Tibial nerve (tissue), 4 donors: ENCODE measurements at regions not wholly inside any gene's neighbourhood (a gene's known extent, or its start where the extent isn't known, plus 50 kb on each side); places are given as distances from the start of the nearest gene placed in this dataset.

Experiments used
- DNase-seq, 2 donors: peaks; one replicate each; pipeline ENCODE4 v3.0.0-alpha.2; 2019; ENCODE audit warnings: low spot score in 2 of 2
- H3K27ac ChIP-seq, 4 donors: fragments of 200-600 bp; sonication (generic) in 3 of 4; one replicate each; pipeline ENCODE4 v1.5.1; 2017 to 2019; ENCODE audit warnings: mild to moderate bottlenecking in 1 of 4
- H3K27me3 ChIP-seq, 2 donors: fragments of 200-600 bp; sonication (generic) in 1 of 2; one replicate each; pipeline versions ENCODE4 v1.5.1 to v1.6.0; 2017 to 2019
- H3K36me3 ChIP-seq, 3 donors: fragments of 200-600 bp; sonication (generic); one replicate each; pipeline ENCODE4 v1.5.1; 2018 to 2019
- H3K4me1 ChIP-seq, 4 donors: fragments of 200-600 bp; sonication (generic) in 3 of 4; one replicate each; pipeline ENCODE4 v1.5.1; 2017 to 2019
- H3K4me3 ChIP-seq, 4 donors: fragments of 200-600 bp; sonication (generic) in 3 of 4; one replicate each; pipeline ENCODE4 v1.5.1; 2017 to 2019; ENCODE audit warnings: mild to moderate bottlenecking in 1 of 4, moderate library complexity in 1 of 4
- H3K9me3 ChIP-seq, 4 donors: fragments of 200-600 bp; sonication (generic) in 3 of 4; one replicate each; pipeline ENCODE4 v1.5.1; 2017 to 2019
- CTCF ChIP-seq, 5 experiments: fragments of 200-600 bp in 3 of 5; fragments of 450-650 bp in 2 of 5; sonication (generic) in 3 of 5; IDR thresholded peaks; one replicate each; pipeline ENCODE4 v1.5.1; 2016 to 2019; ENCODE audit warnings: antibody characterized with exemption in 5 of 5, mild to moderate bottlenecking in 3 of 5, moderate library complexity in 2 of 5
- EP300 ChIP-seq, 2 donors: sonication (generic); formaldehyde crosslinking; IDR thresholded peaks; one replicate each; pipeline ENCODE4 v1.6.1; 2017; ENCODE audit warnings: antibody characterized with exemption in 2 of 2, mild to moderate bottlenecking in 1 of 2
- POLR2A ChIP-seq, 2 donors: fragments of 450-650 bp; IDR thresholded peaks; one replicate each; pipeline ENCODE4 v1.6.1; 2017; ENCODE audit warnings: antibody characterized with exemption in 2 of 2, mild to moderate bottlenecking in 2 of 2, moderate library complexity in 2 of 2
- WGBS, 2 donors: methylation state at CpG; one replicate each; pipeline ENCODE4 v1.1.5; 2018; 5-methylcytosine and 5-hydroxymethylcytosine counted together

DNA sequence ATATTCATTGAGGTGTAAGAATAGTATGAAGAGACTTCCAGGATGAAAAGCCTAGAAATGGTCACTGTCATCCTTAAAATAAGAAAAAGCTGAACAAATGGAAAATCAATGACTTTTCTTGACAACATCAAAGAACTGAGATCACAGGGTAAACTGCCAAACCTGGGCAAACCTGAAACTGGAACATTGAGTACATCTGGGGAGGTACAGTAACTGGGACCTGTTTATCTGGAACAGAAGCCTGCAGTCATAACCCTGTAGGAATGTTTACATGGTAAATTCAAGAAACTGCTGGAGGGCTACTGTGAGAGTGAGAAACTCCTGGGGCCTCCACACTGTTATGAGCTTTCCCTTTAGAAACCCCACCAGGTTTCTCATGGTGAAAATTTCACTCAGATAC is 130.1 kb upstream of the PIRT start:
- H3K9me3 ChIP-seq = peaks cover 0 to 10% (median 0%) of the 10 kb centered on the region in 4 donors
- TF ChIP-seq CTCF (IDR thresholded peaks at IDR 0.05) (no peak), POLR2A (IDR thresholded peaks at IDR 0.05) (no peak), EP300 (IDR thresholded peaks at IDR 0.05) (no peak)
- H3K27me3 ChIP-seq = no peaks in the 10 kb centered on the region
- no peaks in the 10 kb centered on the region for H3K36me3 ChIP-seq
- DNase-seq = no peak
- H3K4me3 ChIP-seq = no peak overlapping the region
- H3K27ac ChIP-seq = no peak overlapping the region
- no peaks in the 10 kb centered on the region for H3K4me1 ChIP-seq

DNA sequence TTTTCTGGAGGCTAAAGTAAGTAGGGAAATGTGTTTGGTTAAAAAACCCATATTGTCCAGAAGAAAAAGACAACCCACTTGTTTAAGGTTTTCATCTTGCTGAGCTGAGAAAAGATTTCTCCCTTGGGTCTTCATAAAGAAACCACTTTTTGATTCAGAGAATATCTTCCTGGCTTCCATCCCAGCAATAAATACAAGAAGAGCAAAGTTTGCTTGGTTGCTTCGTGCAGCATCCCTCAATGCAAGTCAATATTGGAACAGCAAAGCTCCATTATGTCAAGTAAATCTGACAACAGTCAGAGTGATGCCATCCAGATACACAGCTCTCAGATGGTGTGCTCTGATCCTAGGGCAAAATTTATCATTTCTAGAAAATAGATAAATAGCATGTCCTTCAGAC is 118.9 kb upstream of the PIRT start:
- no peaks in the 10 kb centered on the region for H3K27me3 ChIP-seq
- H3K4me1 ChIP-seq = no peaks in the 10 kb centered on the region
- H3K9me3 ChIP-seq = no peaks in the 10 kb centered on the region
- TF ChIP-seq EP300 (IDR thresholded peaks at IDR 0.05) (no peak), CTCF (IDR thresholded peaks at IDR 0.05) (no peak), POLR2A (IDR thresholded peaks at IDR 0.05) (no peak)
- H3K27ac ChIP-seq = no peak overlapping the region
- WGBS, 2 donors = 28 to 36% methylated on average over 1 of the region's 1 CpG
- no peak for DNase-seq
- no peak overlapping the region for H3K4me3 ChIP-seq
- no peaks in the 10 kb centered on the region for H3K36me3 ChIP-seq

DNA sequence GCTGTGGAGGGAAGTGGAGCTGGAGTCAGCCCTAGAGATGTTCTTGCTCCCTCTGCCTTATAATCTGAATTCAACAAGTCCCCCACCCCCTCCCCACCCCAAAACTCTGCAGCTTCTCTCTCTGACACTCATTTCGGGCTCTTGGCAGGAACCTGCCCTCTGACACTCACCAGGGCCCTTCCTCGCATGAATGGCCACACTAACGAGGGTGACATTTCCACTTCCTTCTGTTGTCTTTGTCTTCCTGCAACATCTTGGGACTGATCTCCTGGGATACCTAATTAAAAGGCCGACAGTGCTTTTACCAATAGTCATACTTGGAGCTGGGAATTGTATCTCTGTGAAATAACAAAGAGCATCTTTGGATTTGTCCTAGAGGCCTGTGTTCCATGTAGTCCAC is 106.9 kb upstream of the PIRT start:
- TF ChIP-seq CTCF (IDR thresholded peaks at IDR 0.05) (no peak), EP300 (IDR thresholded peaks at IDR 0.05) (no peak), POLR2A (IDR thresholded peaks at IDR 0.05) (no peak)
- Histone ChIP-seq H3K4me3 (no peak overlapping the region), H3K36me3 (no peaks in the 10 kb centered on the region), H3K9me3 (peaks cover 0 to 3% (median 0%) of the 10 kb centered on the region in 4 donors), H3K4me1 (no peaks in the 10 kb centered on the region), H3K27me3 (no peaks in the 10 kb centered on the region), H3K27ac (no peak overlapping the region)
- no peak for DNase-seq
- WGBS, 2 donors = 28 to 34% methylated on average over 4 of the region's 4 CpGs

GRCh38 chr17:10936931-10937330 is 99.0 kb upstream of the PIRT start:
- Histone ChIP-seq H3K27me3 (no peaks in the 10 kb centered on the region), H3K9me3 (no peaks in the 10 kb centered on the region), H3K4me1 (no peaks in the 10 kb centered on the region), H3K27ac (no peak overlapping the region), H3K36me3 (no peaks in the 10 kb centered on the region), H3K4me3 (no peak overlapping the region)
- no peak for DNase-seq
- TF ChIP-seq CTCF (IDR thresholded peaks at IDR 0.05) (no peak), POLR2A (IDR thresholded peaks at IDR 0.05) (no peak), EP300 (IDR thresholded peaks at IDR 0.05) (no peak)
- 61 to 63% methylated on average over 7 of the region's 7 CpGs for WGBS, 2 donors

GRCh38 chr17:10932938-10933337 is 95.1 kb upstream of the PIRT start:
- H3K9me3 ChIP-seq = no peaks in the 10 kb centered on the region
- no peaks in the 10 kb centered on the region for H3K27me3 ChIP-seq
- no peak for TF ChIP-seq CTCF (IDR thresholded peaks at IDR 0.05)
- H3K36me3 ChIP-seq = no peaks in the 10 kb centered on the region
- WGBS, 2 donors = 81 to 83% methylated on average over 4 of the region's 4 CpGs
- no peak overlapping the region for H3K27ac ChIP-seq
- H3K4me1 ChIP-seq = no peaks in the 10 kb centered on the region
- no peak overlapping the region for H3K4me3 ChIP-seq
- no peak for DNase-seq
